HG03103 (cell line): ENCODE measurements at regions not wholly inside any gene's neighbourhood (a gene's known extent, or its start where the extent isn't known, plus 50 kb on each side); places are given as distances from the start of the nearest gene placed in this dataset.

ENCODE experiments used
- ATAC-seq: cut with Tn5 transposase; IDR thresholded peaks from one replicate; pipeline ENCODE4 v1.9.1; 2021; ENCODE audit warnings: low read depth; ENCODE audit not compliant: unreplicated experiment

GRCh38 chr5:174398171-174398570 lies 326.2 kb upstream of the MSX2 start:
- ATAC-seq, result no peak

GRCh38 chr5:174399411-174399810 lies 325.0 kb upstream of the MSX2 start:
- no peak for ATAC-seq

- ATAC-seq, result no peak
Measured at GRCh38 chr5:174400461-174400860, 323.9 kb upstream of the MSX2 start.

GRCh38 chr5:174401793-174402192 lies 322.6 kb upstream of the MSX2 start:
- no peak for ATAC-seq

GRCh38 chr5:174402222-174402812 lies 322.1 kb upstream of the MSX2 start:
- no peak for ATAC-seq

- ATAC-seq, result no peak
Measured at GRCh38 chr5:174404848-174405247, 319.5 kb upstream of the MSX2 start.

- ATAC-seq, result peak; percentile 56
Measured at GRCh38 chr5:174409070-174409469, 315.3 kb upstream of the MSX2 start.

- ATAC-seq, result no peak
Measured at GRCh38 chr5:174409971-174410370, 314.4 kb upstream of the MSX2 start.

- ATAC-seq, result no peak
Measured at GRCh38 chr5:174410716-174411478, 313.5 kb upstream of the MSX2 start.

GRCh38 chr5:174411479-174411819 lies 312.9 kb upstream of the MSX2 start:
- no peak for ATAC-seq

GRCh38 chr5:174412374-174412773 lies 312.0 kb upstream of the MSX2 start:
- no peak for ATAC-seq

GRCh38 chr5:174412941-174413340 lies 311.4 kb upstream of the MSX2 start:
- no peak for ATAC-seq

GRCh38 chr5:174413567-174414314 lies 310.6 kb upstream of the MSX2 start:
- no peak for ATAC-seq

- ATAC-seq, result no peak
Measured at GRCh38 chr5:174414315-174414710, 310.1 kb upstream of the MSX2 start.

GRCh38 chr5:174418809-174419539 lies 305.4 kb upstream of the MSX2 start:
- ATAC-seq, result peak; percentile 22

- peak; percentile 92 for ATAC-seq
Measured at GRCh38 chr5:174419540-174420132, 304.7 kb upstream of the MSX2 start.

- no peak for ATAC-seq
Measured at GRCh38 chr5:174420651-174421407, 303.6 kb upstream of the MSX2 start.

GRCh38 chr5:174421408-174421805 lies 303.0 kb upstream of the MSX2 start:
- ATAC-seq, result no peak

GRCh38 chr5:174423558-174423957 lies 300.8 kb upstream of the MSX2 start:
- no peak for ATAC-seq
